H1 (cell line): ENCODE measurements at regions not wholly inside any gene's neighbourhood (a gene's known extent, or its start where the extent isn't known, plus 50 kb on each side); places are given as distances from the start of the nearest gene placed in this dataset.

Source experiments
- CTCF ChIA-PET: fragments of 300-600 bp; sonication (Branson Sonifier 250); formaldehyde crosslinking; loops from one replicate; lab custom pipeline; 2021; ENCODE audit not compliant: partially characterized antibody; lab: Charles Lee
- POLR2A ChIA-PET: fragments of 300-600 bp; sonication (Branson Sonifier 250); formaldehyde crosslinking; loops from one replicate; lab custom pipeline; 2021; ENCODE audit warnings: inconsistent platforms; ENCODE audit not compliant: partially characterized antibody; lab: Charles Lee
- DNase-seq, 2 experiments: peaks; one replicate each; pipeline versions ENCODE4 v3.0.0 to v3.0.0-alpha.2; 2010 to 2022; ENCODE audit warnings: low spot score in 2 of 2, low read depth in 1 of 2, mixed read lengths in 1 of 2
- FAIRE-seq: peaks from 2 replicates; lab custom pipeline; 2011; peaks lifted over from hg19 to GRCh38; lab: Jason Lieb, UNC
- H2AFZ ChIP-seq: 2 replicates; pipeline ENCODE4 v1.8.1; 2012; ENCODE audit warnings: low read length, inconsistent platforms
- H2AK5ac ChIP-seq: 2 replicates; pipeline ENCODE4 v1.6.1; 2013; ENCODE audit warnings: low read depth, low read length
- H2BK120ac ChIP-seq: replicated peaks from 2 replicates; pipeline ENCODE3; 2013; ENCODE audit warnings: low read depth, low read length, inconsistent platforms
- H2BK12ac ChIP-seq: 2 replicates; pipeline ENCODE4 v1.6.1; 2013; ENCODE audit warnings: low read depth, low read length
- H2BK15ac ChIP-seq: 2 replicates; pipeline ENCODE4 v1.6.1; 2013; ENCODE audit warnings: low read length
- H2BK20ac ChIP-seq: 2 replicates; pipeline ENCODE4 v1.6.1; 2013; ENCODE audit warnings: low read length
- H2BK5ac ChIP-seq: 2 replicates; pipeline ENCODE4 v1.6.1; 2013; ENCODE audit warnings: low read depth, low read length
- H3K14ac ChIP-seq: 2 replicates; pipeline ENCODE4 v1.6.1; 2013; ENCODE audit warnings: inconsistent platforms; ENCODE audit not compliant: insufficient read length
- H3K18ac ChIP-seq: 2 replicates; pipeline ENCODE4 v1.6.1; 2013; ENCODE audit warnings: low read length; ENCODE audit errors: extremely low read depth
- H3K23ac ChIP-seq: 2 replicates; pipeline ENCODE4 v1.6.1; 2013; ENCODE audit warnings: inconsistent platforms; ENCODE audit not compliant: insufficient read length
- H3K23me2 ChIP-seq: 2 replicates; pipeline ENCODE4 v1.6.1; 2013; ENCODE audit warnings: low read depth, low read length
- H3K27ac ChIP-seq: 2 replicates; pipeline ENCODE4 v1.6.1; 2011; ENCODE audit warnings: low read depth, low read length, inconsistent platforms
- H3K27me3 ChIP-seq, 4 experiments: replicated peaks in 1 of 4; 1 replicate in 1 of 4; 2 replicates in 3 of 4; pipeline versions ENCODE4 v1.6.1 to v1.8.1; 2011 to 2013; ENCODE audit warnings: low read length in 3 of 4, mild to moderate bottlenecking in 3 of 4, inconsistent platforms in 2 of 4, mixed read lengths in 2 of 4, moderate library complexity in 1 of 4; ENCODE audit not compliant: control insufficient read depth in 3 of 4, insufficient read depth in 3 of 4; ENCODE audit errors: extremely low read depth in 1 of 4
- H3K36me3 ChIP-seq, 4 experiments: 2 replicates each; pipeline versions ENCODE4 v1.6.1 to v1.8.1; 2011 to 2013; ENCODE audit warnings: mild to moderate bottlenecking in 4 of 4, low read length in 3 of 4, moderate library complexity in 2 of 4, control low read depth in 1 of 4, inconsistent platforms in 1 of 4; ENCODE audit not compliant: insufficient read depth in 4 of 4, control insufficient read depth in 2 of 4
- H3K4ac ChIP-seq: replicated peaks from 2 replicates; pipeline ENCODE3; 2013; ENCODE audit warnings: low read length, low read depth, mixed read lengths, inconsistent platforms; ENCODE audit not compliant: insufficient read length
- H3K4me1 ChIP-seq, 4 experiments: replicated peaks in 1 of 4; 1 replicate in 1 of 4; 2 replicates in 3 of 4; pipeline versions ENCODE4 v1.6.1 to v1.8.1; 2011 to 2013; ENCODE audit warnings: low read length in 3 of 4, inconsistent platforms in 2 of 4, mixed read lengths in 1 of 4; ENCODE audit not compliant: insufficient read depth in 4 of 4, control insufficient read depth in 3 of 4
- H3K4me2 ChIP-seq, 2 experiments: 2 replicates each; pipeline versions ENCODE4 v1.6.1 to v1.8.1; 2011 to 2013; ENCODE audit warnings: low read depth in 2 of 2, low read length in 2 of 2, control low read depth in 1 of 2, inconsistent platforms in 1 of 2, mild to moderate bottlenecking in 1 of 2; ENCODE audit not compliant: insufficient read depth in 1 of 2
- H3K4me3 ChIP-seq, 4 experiments: fragments of 200-600, 300-600 bp in 1 of 4; sonication (generic), shearing (Covaris generic), sonication (Bioruptor Twin) in 1 of 4; 2 replicates each; pipeline versions ENCODE4 v1.5.1 to v1.8.1; 2011 to 2016; ENCODE audit warnings: low read length in 4 of 4, low read depth in 3 of 4, control low read depth in 2 of 4, inconsistent platforms in 2 of 4, mild to moderate bottlenecking in 2 of 4, mixed read lengths in 1 of 4, moderate library complexity in 1 of 4; ENCODE audit not compliant: insufficient read depth in 2 of 4; ENCODE audit errors: extremely low read depth in 1 of 4
- H3K56ac ChIP-seq: replicated peaks from 2 replicates; pipeline ENCODE3; 2013; ENCODE audit warnings: low read depth, mild to moderate bottlenecking, mixed read lengths, low read length, inconsistent platforms; ENCODE audit not compliant: insufficient read length
- H3K79me1 ChIP-seq: 2 replicates; pipeline ENCODE4 v1.6.1; 2013; ENCODE audit warnings: low read depth, low read length, control low read depth
- H3K79me2 ChIP-seq, 2 experiments: 2 replicates each; pipeline versions ENCODE4 v1.6.1 to v1.8.1; 2012 to 2013; ENCODE audit warnings: low read length in 2 of 2, mild to moderate bottlenecking in 2 of 2, inconsistent platforms in 1 of 2; ENCODE audit not compliant: insufficient read depth in 2 of 2, control insufficient read depth in 1 of 2
- H3K9ac ChIP-seq, 4 experiments: replicated peaks in 1 of 4; 1 replicate in 1 of 4; 2 replicates in 3 of 4; pipeline versions ENCODE4 v1.6.1 to v1.8.1; 2011 to 2013; ENCODE audit warnings: low read depth in 3 of 4, low read length in 3 of 4, control low read depth in 2 of 4, mild to moderate bottlenecking in 2 of 4, moderate library complexity in 2 of 4, inconsistent platforms in 1 of 4; ENCODE audit errors: extremely low read depth in 1 of 4
- H3K9me3 ChIP-seq, 2 experiments: 2 replicates each; pipeline versions ENCODE4 v1.6.1 to v1.8.1; 2012 to 2013; ENCODE audit warnings: mild to moderate bottlenecking in 2 of 2, moderate library complexity in 2 of 2, control low read depth in 1 of 2, inconsistent platforms in 1 of 2, low read depth in 1 of 2, low read length in 1 of 2, mixed read lengths in 1 of 2; ENCODE audit not compliant: insufficient read depth in 2 of 2
- H4K20me1 ChIP-seq, 2 experiments: replicated peaks in 1 of 2; 2 replicates each; pipeline versions ENCODE3 to v1.8.1; 2011 to 2013; ENCODE audit warnings: inconsistent platforms in 2 of 2, low read length in 2 of 2, mild to moderate bottlenecking in 1 of 2; ENCODE audit not compliant: insufficient read depth in 2 of 2, control insufficient read depth in 1 of 2
- H4K5ac ChIP-seq: 2 replicates; pipeline ENCODE4 v1.6.1; 2013; ENCODE audit warnings: low read length, low read depth, mixed read lengths, inconsistent platforms; ENCODE audit not compliant: insufficient read length
- H4K8ac ChIP-seq: 2 replicates; pipeline ENCODE4 v1.8.0; 2013; ENCODE audit warnings: mild to moderate bottlenecking, moderate library complexity, low read length, inconsistent platforms; ENCODE audit not compliant: insufficient read depth; ENCODE audit errors: extremely low read depth
- H4K91ac ChIP-seq: replicated peaks from 2 replicates; pipeline ENCODE3; 2013; ENCODE audit warnings: low read length, mixed read lengths, inconsistent platforms; ENCODE audit not compliant: insufficient read length
- ASH2L ChIP-seq: fragments of 200-600, 300-600 bp; sonication (generic); IDR thresholded peaks from one replicate; pipeline ENCODE4 v1.7.1; 2017; ENCODE audit warnings: low read length
- BACH1 ChIP-seq: IDR thresholded peaks from 2 replicates; pipeline ENCODE4 v1.6.1; 2012; ENCODE audit warnings: low read length, improper control_type of control experiment
- CHD1 ChIP-seq: IDR thresholded peaks from 2 replicates; pipeline ENCODE4 v1.6.1; 2012; ENCODE audit warnings: low read depth, low read length, improper control_type of control experiment
- CHD2 ChIP-seq: IDR thresholded peaks from 2 replicates; pipeline ENCODE4 v1.6.1; 2012; ENCODE audit warnings: low read length, improper control_type of control experiment
- GTF2F1 ChIP-seq: IDR thresholded peaks from 2 replicates; pipeline ENCODE4 v1.6.1; 2012; ENCODE audit warnings: low read depth, low read length, improper control_type of control experiment, borderline replicate concordance
- KDM5A ChIP-seq: fragments of 200-600 bp; IDR thresholded peaks from 2 replicates; pipeline ENCODE4 v1.7.1; 2012; ENCODE audit warnings: mild to moderate bottlenecking, low read length, inconsistent platforms, mixed read lengths
- RNF2 ChIP-seq: fragments of 200-900, 300-1000 bp; sonication (generic); IDR thresholded peaks from 2 replicates; pipeline ENCODE4 v1.7.1; 2016; ENCODE audit warnings: borderline replicate concordance, low read depth, mild to moderate bottlenecking, antibody characterized with exemption, low read length; ENCODE audit not compliant: poor library complexity, severe bottlenecking; ENCODE audit errors: missing control alignments
- SUZ12 ChIP-seq: fragments of 200-600 bp; sonication (generic); IDR thresholded peaks from 2 replicates; pipeline ENCODE4 v1.6.1; 2012; ENCODE audit warnings: mild to moderate bottlenecking, inconsistent platforms, low read length, moderate library complexity, mixed read lengths
- WGBS, 2 experiments: shearing (Covaris generic) in 1 of 2; methylation state at CpG; one replicate each; pipeline versions ENCODE4 v1.1.6 to v1.1.7; 2013 to 2015; ENCODE audit warnings: low lambda C conversion rate in 2 of 2, mixed read lengths in 2 of 2, inconsistent platforms in 1 of 2, low coverage in 1 of 2, missing lambda C conversion rate in 1 of 2; ENCODE audit not compliant: insufficient replicate concordance in 2 of 2, insufficient coverage in 1 of 2, insufficient read length in 1 of 2; ENCODE audit errors: extremely low coverage in 1 of 2, missing lambda C conversion rate in 1 of 2; 5-methylcytosine and 5-hydroxymethylcytosine counted together

DNA sequence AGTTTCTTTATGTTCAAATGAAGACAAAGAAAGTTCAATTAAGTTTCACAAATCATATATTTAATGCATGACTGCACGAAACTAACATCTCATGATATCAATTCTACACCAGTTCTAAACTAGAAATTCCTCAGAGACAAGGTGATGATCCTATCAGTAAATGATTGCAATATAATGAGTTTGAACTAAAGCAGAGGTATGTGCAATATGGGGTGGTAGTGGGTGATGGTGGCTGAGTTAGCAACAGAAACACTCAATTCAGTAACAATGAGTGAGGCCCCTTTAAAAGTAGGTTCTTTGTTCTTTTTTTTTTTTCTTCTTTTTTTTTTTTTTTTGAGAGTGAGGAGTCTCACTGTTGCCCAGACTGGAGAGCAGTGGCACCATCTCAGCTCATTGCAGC is 1551.7 kb upstream of the GOT2 start:
- Histone ChIP-seq H3K14ac (no peak overlapping the region), H2BK5ac (no peak overlapping the region), H3K36me3 (no peaks in the 10 kb centered on the region), H3K27me3 (no peaks in the 10 kb centered on the region), H3K9ac (no peak overlapping the region), H2AK5ac (no peak overlapping the region), H3K4me3 (no peak overlapping the region), H4K5ac (no peak overlapping the region), H2BK15ac (no peak overlapping the region), H4K8ac (no peak overlapping the region), H3K56ac (no peak overlapping the region), H3K23ac (no peak overlapping the region), H2BK12ac (no peak overlapping the region), H3K4me1 (no peaks in the 10 kb centered on the region; a peak in 1 of 7 replicates), H2AFZ (no peak overlapping the region), H3K4ac (no peak overlapping the region), H4K91ac (no peak overlapping the region), H3K18ac (no peak overlapping the region), H3K23me2 (no peaks in the 10 kb centered on the region), H2BK120ac (no peak overlapping the region), H3K79me1 (no peaks in the 10 kb centered on the region), H4K20me1 (no peaks in the 10 kb centered on the region), H3K79me2 (no peaks in the 10 kb centered on the region), H3K4me2 (no peak overlapping the region), H3K27ac (no peak overlapping the region), H3K9me3 (no peaks in the 10 kb centered on the region), H2BK20ac (no peak overlapping the region)
- no peak for FAIRE-seq
- 92% methylated on average over 1 of the region's 1 CpG; no CpG with 5 or more reads in 1 of the 2 experiments for WGBS, 2 experiments
- CTCF ChIA-PET: interaction anchor here (0.5 to 0.6 kb wide), 2 partner anchors 663 to 952 kb away, joined by 3 read pairs; no protein-coding TSS in a partner anchor
- DNase-seq: no peak
- POLR2A ChIA-PET: no interaction called here
- TF ChIP-seq KDM5A: no peak
- no peak for TF ChIP-seq CHD2
- TF ChIP-seq GTF2F1: no peak
- no peak for TF ChIP-seq CHD1
- no peak for TF ChIP-seq ASH2L
- TF ChIP-seq RNF2: no peak
- TF ChIP-seq BACH1: no peak
- no peak for TF ChIP-seq SUZ12
